ENCODE measurements at regions not wholly inside any gene's neighbourhood (a gene's known extent, or its start where the extent isn't known, plus 50 kb on each side); places are given as distances from the start of the nearest gene placed in this dataset.

GRCh38 chr10:8137272-8137681, 82.8 kb downstream of the GATA3 start:
- no peak for DNase-seq (ENCODE audit: extremely low spot score in 2 of 2)
- intact Hi-C loops (cut with DNase I): no loop called here
- Histone ChIP-seq H3K4me1 (no peaks in the 10 kb centered on the region), H3K27ac (no peak overlapping the region), H3K27me3 (no peaks in the 10 kb centered on the region), H3K4me3 (no peak overlapping the region), H3K9me3 (no peaks in the 10 kb centered on the region), H3K36me3 (no peaks in the 10 kb centered on the region)
- no peak for TF ChIP-seq CTCF (IDR thresholded peaks at IDR 0.05)
- TF ChIP-seq POLR2A (IDR thresholded peaks at IDR 0.05): no peak
- TF ChIP-seq POLR2AphosphoS5 (IDR thresholded peaks at IDR 0.05; ENCODE audit: insufficient read depth in 1 of 2, low read depth in 1 of 2): no peak

DNA sequence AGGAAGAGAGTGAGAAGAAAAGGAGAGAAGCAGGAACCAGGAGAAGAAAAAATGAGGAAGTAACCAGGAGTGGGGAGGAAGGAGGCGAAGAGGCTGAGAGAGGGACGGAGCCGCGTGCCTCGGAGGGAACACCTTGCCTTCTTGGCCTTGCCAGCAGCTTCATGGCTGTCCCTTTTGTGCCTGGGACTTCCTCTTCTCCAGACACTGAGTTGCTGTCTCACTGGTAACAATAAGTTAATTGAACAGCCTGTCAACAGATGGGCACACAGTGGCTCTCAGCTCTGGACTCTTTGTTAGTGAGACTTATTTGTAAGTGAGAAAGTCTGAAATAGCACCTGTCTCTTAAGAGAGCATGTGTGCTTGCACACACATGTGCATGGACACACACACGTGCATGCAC, 83.2 kb downstream of the GATA3 start:
- no peaks in the 10 kb centered on the region for H3K36me3 ChIP-seq
- intact Hi-C loops (cut with DNase I): no loop called here
- H3K4me3 ChIP-seq: no peak overlapping the region
- no peak for DNase-seq (ENCODE audit: extremely low spot score in 2 of 2)
- H3K27ac ChIP-seq: no peak overlapping the region
- H3K9me3 ChIP-seq: no peaks in the 10 kb centered on the region
- no peaks in the 10 kb centered on the region for H3K4me1 ChIP-seq
- no peaks in the 10 kb centered on the region for H3K27me3 ChIP-seq
- no peak for TF ChIP-seq POLR2A (IDR thresholded peaks at IDR 0.05)
- TF ChIP-seq POLR2AphosphoS5 (IDR thresholded peaks at IDR 0.05; ENCODE audit: insufficient read depth in 1 of 2, low read depth in 1 of 2): no peak
- TF ChIP-seq CTCF (IDR thresholded peaks at IDR 0.05): no peak

DNA sequence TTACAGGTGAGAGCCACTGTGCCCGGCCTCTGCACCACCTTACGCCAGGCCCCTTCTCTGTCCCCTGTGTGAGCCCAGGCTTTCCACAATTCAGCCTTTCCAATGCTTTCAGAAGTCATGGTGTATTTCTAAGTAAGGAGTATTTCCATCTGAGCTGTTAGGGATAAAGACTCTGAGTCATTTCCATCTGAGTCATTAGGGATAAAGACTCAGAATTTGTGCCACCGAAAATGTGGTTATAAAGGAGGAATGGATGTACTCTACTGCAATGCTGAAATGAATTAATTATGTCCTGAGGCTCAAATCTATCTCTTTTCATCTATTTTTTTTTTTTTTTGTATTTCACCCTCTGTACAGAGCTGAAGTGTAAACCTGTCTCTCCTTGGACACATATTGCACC, 84.0 kb downstream of the GATA3 start:
- no peaks in the 10 kb centered on the region for H3K9me3 ChIP-seq
- H3K4me3 ChIP-seq: no peak overlapping the region
- no peaks in the 10 kb centered on the region for H3K27me3 ChIP-seq
- H3K36me3 ChIP-seq: no peaks in the 10 kb centered on the region
- no peak overlapping the region for H3K27ac ChIP-seq
- intact Hi-C loops (cut with DNase I): no loop called here
- DNase-seq (ENCODE audit: extremely low spot score in 2 of 2): no peak
- H3K4me1 ChIP-seq: no peaks in the 10 kb centered on the region
- no peak for TF ChIP-seq CTCF (IDR thresholded peaks at IDR 0.05)
- TF ChIP-seq POLR2AphosphoS5 (IDR thresholded peaks at IDR 0.05; ENCODE audit: insufficient read depth in 1 of 2, low read depth in 1 of 2): no peak
- TF ChIP-seq POLR2A (IDR thresholded peaks at IDR 0.05): no peak

- Histone ChIP-seq H3K9me3 (no peaks in the 10 kb centered on the region), H3K4me3 (no peak overlapping the region), H3K36me3 (no peaks in the 10 kb centered on the region), H3K4me1 (peaks cover 4% of the 10 kb centered on the region), H3K27me3 (no peaks in the 10 kb centered on the region), H3K27ac (no peak overlapping the region)
- no peak for DNase-seq (ENCODE audit: extremely low spot score in 2 of 2)
- TF ChIP-seq CTCF (IDR thresholded peaks at IDR 0.05) (no peak), POLR2AphosphoS5 (IDR thresholded peaks at IDR 0.05; ENCODE audit: insufficient read depth in 1 of 2, low read depth in 1 of 2) (no peak), POLR2A (IDR thresholded peaks at IDR 0.05) (no peak)
- intact Hi-C loops (cut with DNase I): no loop called here
Observed at GRCh38 chr10:8144496-8144895, 90.0 kb downstream of the GATA3 start.

- TF ChIP-seq CTCF (IDR thresholded peaks at IDR 0.05) (no peak), POLR2A (IDR thresholded peaks at IDR 0.05) (no peak), POLR2AphosphoS5 (IDR thresholded peaks at IDR 0.05; ENCODE audit: insufficient read depth in 1 of 2, low read depth in 1 of 2) (no peak)
- Histone ChIP-seq H3K4me3 (no peak overlapping the region), H3K27me3 (no peaks in the 10 kb centered on the region), H3K36me3 (no peaks in the 10 kb centered on the region), H3K27ac (no peak overlapping the region), H3K4me1 (peaks cover 4% of the 10 kb centered on the region), H3K9me3 (no peaks in the 10 kb centered on the region)
- no peak for DNase-seq (ENCODE audit: extremely low spot score in 2 of 2)
- intact Hi-C loops (cut with DNase I): no loop called here
Observed at GRCh38 chr10:8146650-8147049, 92.2 kb downstream of the GATA3 start.
